Middle frontal gyrus (tissue), 1 donor: ENCODE measurements at regions not wholly inside any gene's neighbourhood (a gene's known extent, or its start where the extent isn't known, plus 50 kb on each side); places are given as distances from the start of the nearest gene placed in this dataset.

Source experiments
- DNase-seq: peaks from one replicate; pipeline ENCODE4 v3.0.0-alpha.2; 2015; ENCODE audit warnings: low spot score; ENCODE audit errors: extremely low spot score

DNA sequence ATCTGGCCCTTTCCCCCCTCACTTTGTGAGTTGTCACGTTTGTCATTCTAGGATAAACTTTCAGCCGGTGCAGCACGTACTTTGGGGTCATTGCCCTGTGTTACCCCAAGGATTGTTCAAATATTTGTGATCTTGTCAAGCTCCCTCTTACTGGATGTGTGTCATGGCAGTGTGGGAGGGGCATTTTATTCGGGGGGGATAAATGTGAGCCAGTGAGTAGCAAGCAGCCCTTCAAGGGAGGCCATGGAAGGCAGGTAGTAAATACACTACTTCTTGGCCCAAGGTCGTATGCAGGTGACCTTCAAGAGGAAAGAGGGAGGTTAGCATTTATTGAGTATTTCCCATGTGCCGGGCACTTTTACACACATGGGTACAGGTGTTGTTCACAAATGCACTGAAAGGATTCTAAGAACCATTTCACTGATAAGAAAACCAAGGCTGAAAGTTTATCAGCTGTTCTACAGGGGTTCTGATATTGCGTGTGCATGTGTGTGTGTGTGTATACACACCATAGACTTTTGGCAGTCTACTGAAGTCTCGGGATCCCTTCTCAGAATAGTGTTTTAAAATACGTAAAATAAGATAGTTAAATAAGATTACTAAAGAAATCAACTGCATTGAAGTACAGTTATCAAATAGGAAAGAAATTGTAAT, 410.3 kb upstream of the TBX3 start:
- no peak for DNase-seq

DNA sequence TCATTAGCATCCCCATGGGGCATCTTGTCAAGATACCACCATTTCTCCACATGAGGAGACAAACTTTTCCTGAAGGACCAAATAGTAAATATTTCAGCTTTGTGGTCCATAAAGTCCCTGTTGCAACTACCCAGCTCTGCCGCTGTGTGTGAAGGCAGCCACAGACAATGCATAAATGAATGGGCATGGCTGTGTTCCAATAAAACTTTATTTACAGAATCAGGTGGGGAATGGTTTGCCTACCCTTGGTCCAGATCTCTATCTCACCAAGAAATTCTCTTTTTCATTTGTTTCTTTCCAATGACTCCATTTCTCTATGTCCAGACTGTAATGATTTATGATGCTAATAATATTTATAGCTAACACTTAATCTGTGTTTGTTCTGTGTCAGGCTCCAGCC, 409.3 kb upstream of the TBX3 start:
- no peak for DNase-seq

DNA sequence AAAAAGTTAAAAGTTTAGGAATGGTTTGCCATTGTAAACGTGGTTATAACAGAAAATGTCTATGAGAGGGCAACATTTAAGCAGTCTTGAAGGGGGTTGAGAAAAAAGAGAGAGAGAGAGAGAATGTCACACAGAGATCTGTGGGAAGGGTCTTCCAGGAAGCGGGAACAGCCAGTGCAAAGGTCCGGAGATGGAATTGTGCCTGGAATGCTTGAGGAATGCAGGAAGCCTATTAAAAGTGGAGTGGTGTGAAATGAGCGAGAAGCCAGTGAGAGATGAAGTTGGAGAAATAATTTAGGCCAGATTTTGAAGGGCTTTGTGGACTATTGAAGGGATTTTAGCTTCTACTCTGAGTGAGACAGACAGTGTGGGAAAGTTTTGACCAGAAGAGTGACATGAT, 406.8 kb upstream of the TBX3 start:
- DNase-seq: no peak

GRCh38 chr12:115088995-115089841, 405.2 kb upstream of the TBX3 start:
- DNase-seq: no peak

DNA sequence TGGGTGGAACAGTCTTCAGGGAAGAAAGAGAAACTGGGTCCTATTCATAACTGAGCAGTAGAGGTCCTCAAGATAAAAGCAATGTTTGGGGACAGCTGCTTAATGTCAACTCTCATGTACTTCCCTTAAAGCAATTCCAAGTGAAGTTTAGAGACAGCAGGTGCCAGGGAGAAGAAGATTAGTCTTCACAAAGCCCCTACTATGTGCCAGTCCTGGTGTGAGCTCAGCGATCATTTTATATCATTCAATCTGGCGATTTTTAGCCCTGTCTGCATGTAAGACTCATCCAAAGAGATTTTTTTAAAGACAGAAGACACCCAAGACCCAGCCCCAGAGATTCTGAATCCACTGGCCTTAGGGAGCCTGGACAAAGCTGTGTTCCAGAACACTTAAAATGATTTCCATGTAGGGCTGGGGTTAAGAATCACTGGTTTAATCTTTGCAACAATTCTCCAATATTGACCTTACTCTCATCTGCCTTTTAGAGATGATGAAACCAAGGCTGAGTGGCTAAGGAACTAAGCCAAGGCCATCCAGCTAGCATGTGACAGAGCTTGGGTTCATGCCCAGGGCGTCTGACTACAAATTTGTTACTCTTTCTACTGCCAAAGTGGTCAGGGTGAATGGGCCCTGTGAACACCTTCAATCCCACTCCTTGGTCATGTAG, 404.5 kb upstream of the TBX3 start:
- DNase-seq: no peak

GRCh38 chr12:115085594-115085993, 401.6 kb upstream of the TBX3 start:
- no peak for DNase-seq

DNA sequence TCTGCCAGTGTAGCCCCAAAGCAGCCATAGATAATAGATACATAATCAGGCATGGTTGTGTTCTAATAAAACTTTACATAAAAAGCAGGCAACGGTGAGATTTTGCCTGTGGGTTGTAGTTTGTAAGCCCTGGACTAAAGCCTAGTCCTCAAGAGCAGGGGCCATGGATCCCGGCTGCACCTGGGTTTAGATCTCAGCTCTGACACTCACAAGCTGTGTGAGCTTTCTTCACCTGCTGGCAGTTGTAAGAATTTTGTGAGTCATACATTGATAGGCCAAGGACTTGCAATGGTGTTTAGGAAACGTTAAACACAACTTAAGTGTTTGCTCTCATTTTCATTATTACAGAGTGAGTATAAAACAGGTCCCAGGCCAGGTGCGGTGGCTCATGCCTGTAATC, 395.8 kb upstream of the TBX3 start:
- no peak for DNase-seq

- no peak for DNase-seq
Observed at GRCh38 chr12:115078990-115079389, 395.0 kb upstream of the TBX3 start.

DNA sequence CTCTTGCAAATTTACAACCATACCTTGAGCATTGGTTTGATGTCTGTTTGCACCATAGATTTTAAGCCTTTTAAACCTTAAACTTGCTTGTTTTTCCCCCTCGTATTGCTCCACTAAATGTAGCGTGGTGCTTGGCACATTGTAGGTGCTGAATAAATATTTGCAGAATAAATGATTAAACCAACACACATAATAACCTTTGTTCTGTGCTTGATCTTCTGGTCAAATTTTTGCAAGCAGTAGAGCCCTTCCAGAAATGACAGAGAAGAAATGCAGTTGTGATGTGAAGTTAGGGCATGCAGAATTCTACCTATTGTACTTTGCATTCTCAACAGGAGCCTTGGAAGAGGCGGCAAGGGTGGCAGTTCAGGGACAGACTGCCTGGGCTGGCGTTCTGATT, 394.4 kb upstream of the TBX3 start:
- no peak for DNase-seq

- DNase-seq: no peak
Observed at GRCh38 chr12:115075552-115076170, 391.7 kb upstream of the TBX3 start.

- no peak for DNase-seq
Observed at GRCh38 chr12:115074617-115075016, 390.6 kb upstream of the TBX3 start.

DNA sequence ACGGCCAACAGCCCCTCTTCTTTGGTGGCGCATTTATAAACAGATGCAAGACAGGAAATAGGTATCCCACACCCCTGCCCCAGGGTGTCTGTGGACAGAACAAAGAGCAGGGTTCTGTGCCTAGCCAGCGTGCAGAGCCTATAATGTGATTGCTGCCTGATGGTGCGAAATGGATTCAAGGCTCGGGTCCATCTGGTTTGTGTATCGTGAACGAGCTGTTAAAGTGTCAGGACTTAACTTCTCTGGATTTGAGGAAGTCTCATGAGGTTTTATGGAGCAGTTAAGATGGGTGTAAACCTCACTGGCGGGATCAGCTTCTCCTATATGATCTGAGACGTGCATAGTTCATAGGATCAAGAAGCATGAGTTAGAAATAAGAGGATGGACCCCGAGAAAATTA, 388.7 kb upstream of the TBX3 start:
- DNase-seq: no peak

DNA sequence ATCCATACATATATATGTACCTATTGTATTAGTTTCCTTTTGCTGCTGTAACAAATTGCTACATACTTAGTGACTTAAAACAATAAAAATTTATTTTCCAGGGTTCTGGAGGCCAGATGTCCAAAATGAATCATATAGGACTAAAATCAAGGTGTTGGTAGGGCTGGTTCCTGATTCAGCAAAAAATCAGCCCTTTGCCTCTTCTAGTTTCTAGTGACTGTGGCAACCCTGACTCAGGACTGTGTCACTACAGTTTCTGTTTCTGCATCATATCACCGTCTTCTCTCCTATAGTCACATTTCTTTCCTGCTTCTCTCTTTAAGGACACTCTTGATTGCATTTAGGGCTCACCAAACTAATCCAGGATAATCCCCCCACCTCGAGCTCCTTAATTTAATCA, 386.3 kb upstream of the TBX3 start:
- DNase-seq: no peak

DNA sequence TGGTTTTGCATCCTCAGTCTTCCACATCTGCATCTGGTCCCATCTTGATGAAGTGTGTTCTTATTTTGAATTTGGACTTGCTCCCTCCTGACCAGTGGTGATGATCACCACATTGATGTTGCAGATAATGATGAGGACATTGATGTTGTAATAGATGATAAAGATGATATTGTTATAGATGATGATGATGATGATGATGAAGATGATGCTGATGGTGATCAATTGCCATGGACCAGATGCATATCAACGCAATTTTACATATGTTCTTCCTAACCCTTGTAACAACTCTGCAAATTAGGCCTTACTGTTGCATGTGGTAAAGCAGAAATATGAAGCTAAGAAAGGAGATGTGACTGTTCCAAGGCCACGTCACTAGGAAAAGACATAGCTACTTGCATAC, 380.3 kb upstream of the TBX3 start:
- DNase-seq: no peak

DNA sequence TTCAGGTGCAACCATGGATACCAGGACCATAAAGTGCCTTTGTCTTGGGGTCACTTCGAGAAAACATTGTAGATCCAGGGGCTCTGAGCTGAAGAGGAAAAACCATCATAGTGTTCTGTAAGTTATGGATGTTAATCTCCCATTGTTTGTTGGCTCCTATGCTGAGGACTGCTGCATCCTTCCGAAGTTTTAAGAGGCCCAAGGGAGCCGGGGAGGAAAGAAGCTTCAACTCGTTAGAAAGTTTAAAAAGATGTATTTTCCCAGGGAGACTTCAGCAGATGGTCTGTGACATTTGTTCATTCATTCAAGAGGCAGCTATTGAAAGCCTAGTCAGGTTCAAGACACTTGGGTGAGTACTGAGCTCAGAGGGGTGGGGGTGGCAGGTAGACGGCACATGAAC, 378.8 kb upstream of the TBX3 start:
- DNase-seq: no peak

DNA sequence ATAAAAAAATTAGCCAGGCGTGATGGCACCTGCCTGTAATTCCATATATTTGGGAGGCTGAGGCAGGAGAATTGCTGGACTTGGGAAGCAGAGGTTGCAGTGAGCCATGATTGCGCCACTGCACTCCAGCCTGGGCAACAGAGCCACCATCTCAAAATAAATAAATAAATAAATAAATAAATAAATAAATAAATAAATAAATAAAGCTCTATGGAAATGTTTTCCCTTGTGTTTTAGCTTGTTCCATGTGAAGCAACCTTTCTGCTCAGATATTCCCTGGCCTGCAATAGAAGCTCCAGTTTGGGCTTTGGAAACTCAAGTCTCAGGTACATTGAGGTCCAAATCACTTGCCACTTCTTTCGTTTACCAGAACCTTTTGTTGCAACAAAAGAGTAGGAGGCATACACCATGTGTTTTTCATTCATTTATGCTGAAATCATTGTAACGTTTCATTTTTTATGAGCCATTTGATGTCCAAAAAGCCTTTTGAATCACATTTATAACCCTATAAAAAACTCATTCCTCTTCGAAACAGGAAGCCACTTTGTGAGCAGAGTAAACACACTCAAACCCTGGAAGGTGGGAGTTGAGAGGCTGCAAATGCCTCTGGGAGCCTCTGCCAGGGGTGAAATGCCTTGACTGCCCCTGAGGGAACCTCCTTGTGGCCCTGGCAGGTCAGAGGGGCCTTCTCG, 376.6 kb upstream of the TBX3 start:
- no peak for DNase-seq

DNA sequence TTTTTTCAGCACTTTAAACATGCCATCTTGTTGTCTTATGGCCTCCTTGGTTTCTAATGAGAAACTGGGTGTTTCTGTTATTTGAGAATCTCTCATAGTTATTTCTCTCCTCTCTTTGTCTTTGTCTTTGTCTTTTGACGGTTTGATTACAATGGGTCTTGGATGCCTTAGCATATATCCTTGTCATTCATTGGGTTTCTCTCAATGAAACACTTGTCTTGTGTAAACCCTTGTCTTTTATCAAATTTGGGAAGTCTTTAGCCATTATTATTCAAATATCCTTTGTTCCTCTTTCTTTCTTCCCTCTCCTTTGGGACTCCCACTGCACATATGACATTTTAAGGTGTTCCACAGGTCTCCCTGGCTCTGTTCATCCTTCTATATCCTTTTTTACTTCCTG, 373.5 kb upstream of the TBX3 start:
- no peak for DNase-seq

DNA sequence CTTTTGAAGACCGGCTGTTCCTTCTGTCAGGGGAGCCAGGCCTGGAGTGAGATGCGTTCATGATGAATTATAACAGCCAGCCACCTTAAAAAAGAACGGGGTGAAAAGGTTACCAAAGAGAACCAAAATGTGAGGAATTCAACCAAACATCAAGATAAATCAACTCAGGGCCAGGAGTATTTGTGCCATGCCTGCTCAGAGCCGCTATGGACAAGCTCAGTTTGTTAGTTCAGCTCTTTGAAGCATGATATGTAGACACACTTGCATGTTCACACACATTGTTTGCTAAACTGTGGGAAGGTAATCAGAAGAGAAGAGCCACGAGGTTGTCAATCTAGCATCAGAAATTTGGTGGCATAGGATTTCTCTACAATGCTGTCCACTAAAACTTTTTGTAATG, 367.4 kb upstream of the TBX3 start:
- DNase-seq: no peak

- no peak for DNase-seq
Observed at GRCh38 chr12:115049614-115050013, 365.6 kb upstream of the TBX3 start.

GRCh38 chr12:115046805-115047204, 362.8 kb upstream of the TBX3 start:
- DNase-seq: no peak

- DNase-seq: no peak
Observed at GRCh38 chr12:115044073-115044472, 360.1 kb upstream of the TBX3 start.

- DNase-seq: no peak
Observed at GRCh38 chr12:115043079-115043478, 359.1 kb upstream of the TBX3 start.
